GM12873 (cell line): ENCODE measurements at regions not wholly inside any gene's neighbourhood (a gene's known extent, or its start where the extent isn't known, plus 50 kb on each side); places are given as distances from the start of the nearest gene placed in this dataset.

ENCODE experiments used
- TF ChIP-seq, protein P1 (sequence below): IDR thresholded peaks from 2 replicates; pipeline ENCODE4 v1.5.1; 2012; ENCODE audit warnings: low read depth, mild to moderate bottlenecking, moderate library complexity, low read length, control low read depth; ENCODE audit not compliant: insufficient read depth; ENCODE audit errors: missing control alignments

DNA sequence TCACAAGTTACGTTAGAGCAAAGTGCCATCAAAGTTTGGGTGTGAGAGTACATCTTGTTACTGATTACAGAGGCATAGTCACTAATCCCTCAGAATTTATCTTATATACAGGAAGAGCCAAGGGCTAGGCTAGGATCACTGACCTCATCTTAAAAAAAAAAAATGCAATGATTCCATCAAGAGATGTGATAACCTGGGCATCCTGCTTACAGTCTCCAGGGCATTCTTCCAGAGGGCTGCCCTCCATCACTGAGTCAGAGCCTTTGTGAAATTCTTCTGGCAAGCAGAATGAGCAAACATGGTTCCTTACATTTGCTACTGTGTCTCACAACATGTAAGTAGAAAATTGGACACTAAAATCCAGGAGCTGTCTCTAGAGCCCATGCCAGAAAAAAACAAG, 410.6 kb downstream of the ZFHX3 start:
- TF ChIP-seq, protein P1, sequence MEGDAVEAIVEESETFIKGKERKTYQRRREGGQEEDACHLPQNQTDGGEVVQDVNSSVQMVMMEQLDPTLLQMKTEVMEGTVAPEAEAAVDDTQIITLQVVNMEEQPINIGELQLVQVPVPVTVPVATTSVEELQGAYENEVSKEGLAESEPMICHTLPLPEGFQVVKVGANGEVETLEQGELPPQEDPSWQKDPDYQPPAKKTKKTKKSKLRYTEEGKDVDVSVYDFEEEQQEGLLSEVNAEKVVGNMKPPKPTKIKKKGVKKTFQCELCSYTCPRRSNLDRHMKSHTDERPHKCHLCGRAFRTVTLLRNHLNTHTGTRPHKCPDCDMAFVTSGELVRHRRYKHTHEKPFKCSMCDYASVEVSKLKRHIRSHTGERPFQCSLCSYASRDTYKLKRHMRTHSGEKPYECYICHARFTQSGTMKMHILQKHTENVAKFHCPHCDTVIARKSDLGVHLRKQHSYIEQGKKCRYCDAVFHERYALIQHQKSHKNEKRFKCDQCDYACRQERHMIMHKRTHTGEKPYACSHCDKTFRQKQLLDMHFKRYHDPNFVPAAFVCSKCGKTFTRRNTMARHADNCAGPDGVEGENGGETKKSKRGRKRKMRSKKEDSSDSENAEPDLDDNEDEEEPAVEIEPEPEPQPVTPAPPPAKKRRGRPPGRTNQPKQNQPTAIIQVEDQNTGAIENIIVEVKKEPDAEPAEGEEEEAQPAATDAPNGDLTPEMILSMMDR: no peak

DNA sequence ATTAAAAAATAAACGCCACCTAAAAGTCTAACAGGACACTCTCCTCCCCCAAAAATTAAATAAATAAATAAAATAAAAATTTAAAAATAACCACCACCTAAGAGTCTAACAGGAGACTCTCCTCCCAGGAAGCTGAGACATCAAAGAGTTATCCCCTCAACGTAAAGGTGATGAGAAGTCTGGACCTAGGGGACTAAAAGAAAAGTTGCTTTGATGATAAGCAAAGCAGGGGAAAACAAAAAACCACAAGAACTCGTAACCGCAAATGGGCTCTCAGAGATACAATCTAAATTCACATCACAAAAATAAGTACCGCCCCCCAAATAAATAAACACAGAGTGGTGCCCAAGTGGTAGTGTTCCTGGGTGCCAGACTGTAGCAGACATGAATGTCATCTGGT, 412.2 kb downstream of the ZFHX3 start:
- TF ChIP-seq, protein P1: no peak

DNA sequence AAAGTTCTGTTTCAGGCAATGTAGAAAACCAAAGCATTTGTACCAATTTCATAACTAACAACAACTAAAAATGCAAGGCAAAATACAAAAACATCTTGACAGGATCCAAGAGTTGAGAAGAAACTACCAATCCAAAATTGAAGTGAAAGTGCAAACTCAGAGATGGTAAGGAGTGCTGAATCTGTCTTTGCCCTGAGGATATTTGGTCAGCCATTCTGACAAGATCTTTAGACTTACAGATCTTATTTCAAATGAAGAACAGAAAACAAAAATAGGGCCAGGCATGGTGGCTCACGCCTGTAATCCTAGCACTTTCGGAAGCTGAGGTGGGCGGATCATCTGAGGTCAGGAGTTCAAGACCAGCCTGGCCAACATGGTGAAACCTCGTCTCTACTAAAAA, 412.8 kb downstream of the ZFHX3 start:
- TF ChIP-seq, protein P1: no peak

DNA sequence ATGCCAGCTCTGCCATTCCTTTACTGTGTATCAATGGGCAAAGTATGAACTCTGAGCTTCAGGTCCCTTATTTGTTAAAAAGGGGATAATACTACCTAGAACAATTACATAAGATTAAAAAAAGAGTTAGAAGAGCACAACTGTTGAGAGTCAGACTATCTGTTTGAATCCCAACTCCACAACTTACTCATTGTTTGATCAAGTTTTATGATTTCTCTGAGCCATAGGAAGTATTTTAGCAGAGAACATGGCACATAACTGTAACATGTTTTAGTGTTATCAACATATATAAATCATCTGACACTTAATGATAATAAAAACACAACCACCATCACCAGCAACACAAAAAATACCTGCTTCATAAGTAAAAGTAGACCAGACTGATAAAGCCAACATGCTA, 421.3 kb downstream of the ZFHX3 start:
- TF ChIP-seq, protein P1: no peak

DNA sequence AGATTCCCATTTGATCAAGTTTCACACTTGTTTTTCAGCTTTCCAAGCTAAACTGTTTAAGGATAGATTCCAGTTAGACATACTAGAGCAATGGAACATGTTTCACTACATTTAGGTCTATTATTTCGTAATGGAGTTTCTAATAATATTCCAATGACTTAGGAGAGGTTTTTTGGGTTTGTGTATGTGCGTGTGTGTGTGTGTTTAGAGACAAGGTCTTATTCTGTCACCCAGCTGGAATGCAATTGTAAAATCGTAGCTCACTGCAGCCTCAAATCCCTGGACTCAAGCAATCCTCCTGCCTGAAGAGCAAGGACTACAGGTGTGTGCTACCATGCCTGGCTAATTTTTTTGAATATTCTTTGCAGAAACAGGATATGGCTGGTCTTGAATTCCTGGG, 426.3 kb downstream of the ZFHX3 start:
- TF ChIP-seq, protein P1: no peak

DNA sequence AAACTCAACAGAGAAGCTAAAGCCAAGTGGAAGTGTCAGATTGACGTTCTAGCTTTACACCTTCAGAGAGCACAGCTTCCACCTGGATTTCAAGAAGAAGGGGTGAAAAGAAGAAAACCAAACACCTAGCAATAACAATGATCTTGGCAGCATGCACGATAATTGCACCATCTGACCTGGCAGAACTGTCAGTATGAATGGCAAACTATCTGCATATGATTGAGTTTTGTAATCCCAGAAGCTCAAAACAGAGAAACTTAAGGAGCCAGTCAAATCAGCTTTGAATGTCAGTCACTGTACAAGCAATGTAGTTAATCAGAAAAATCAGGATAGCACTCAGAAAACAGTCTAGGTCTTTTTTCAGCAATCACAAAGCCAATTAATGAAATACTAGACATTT, 427.1 kb downstream of the ZFHX3 start:
- TF ChIP-seq, protein P1: no peak

DNA sequence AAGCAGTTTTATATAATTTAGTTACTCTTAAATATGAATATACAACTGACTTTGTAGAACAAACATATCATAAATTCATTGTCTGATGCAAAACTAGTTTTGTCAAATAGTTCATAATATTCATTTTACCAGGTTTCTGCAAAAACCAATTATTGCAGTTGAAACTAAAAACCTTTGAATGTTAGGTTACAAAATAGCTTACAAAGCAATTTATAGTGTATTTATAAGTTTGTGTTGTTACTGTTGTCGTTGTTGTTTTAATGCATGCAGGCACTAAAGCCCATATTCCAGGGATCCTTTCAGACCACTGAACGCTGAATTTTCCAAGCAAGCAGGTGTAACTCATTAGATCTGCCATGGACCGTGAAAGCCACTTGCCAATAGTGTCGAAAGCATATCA, 427.6 kb downstream of the ZFHX3 start:
- TF ChIP-seq, protein P1: no peak
